Activated naive CD4-positive, alpha-beta T cell treated with anti-CD3 and anti-CD28 coated beads for 36 hours (primary cell): ENCODE measurements at regions not wholly inside any gene's neighbourhood (a gene's known extent, or its start where the extent isn't known, plus 50 kb on each side); places are given as distances from the start of the nearest gene placed in this dataset.

Experiments
- CTCF ChIA-PET: fragments of 350-600 bp; sonication (Branson Sonifier 250); formaldehyde crosslinking; loops from one replicate; lab custom pipeline; 2021; ENCODE audit warnings: antibody characterized with exemption; lab: Charles Lee
- DNase-seq: peaks from one replicate; pipeline ENCODE4 v3.0.0-alpha.2; 2020
- H3K27ac Mint-ChIP-seq: one replicate; pipeline ENCODE4 v1.8.0; 2021; ENCODE audit warnings: mild to moderate bottlenecking, mixed read lengths
- H3K27me3 Mint-ChIP-seq: one replicate; pipeline ENCODE4 v1.8.0; 2021; ENCODE audit warnings: low read depth, mixed read lengths
- H3K36me3 Mint-ChIP-seq: one replicate; pipeline ENCODE4 v1.8.0; 2021; ENCODE audit warnings: low read depth, mixed read lengths
- H3K4me1 Mint-ChIP-seq: one replicate; pipeline ENCODE4 v1.8.0; 2021; ENCODE audit warnings: low read depth, mixed read lengths
- H3K4me3 Mint-ChIP-seq: one replicate; pipeline ENCODE4 v1.8.0; 2021; ENCODE audit warnings: mild to moderate bottlenecking, moderate library complexity, mixed read lengths
- H3K9me3 Mint-ChIP-seq: one replicate; pipeline ENCODE4 v1.8.0; 2021; ENCODE audit warnings: mixed read lengths
- intact Hi-C: fragments of 100-400 bp; cut with micrococcal nuclease; formaldehyde crosslinking; loops from one replicate; pipeline ENCODE4 v1.15.1; 2023

- DNase-seq = no peak
- Mint-ChIP-seq H3K27me3 (no peaks in the 10 kb centered on the region), H3K4me1 (no peaks in the 10 kb centered on the region), H3K27ac (no peak overlapping the region), H3K4me3 (no peak overlapping the region), H3K9me3 (peaks cover 2% of the 10 kb centered on the region), H3K36me3 (no peaks in the 10 kb centered on the region)
- intact Hi-C loops = loop anchor here (10.0 kb wide), 1 partner anchor 438 kb away; no protein-coding TSS in a partner anchor
- CTCF ChIA-PET = no interaction called here
These were observed 184.2 kb upstream of the BMP2 start for GRCh38 chr20:6583134-6583738.

- H3K36me3 Mint-ChIP-seq = no peaks in the 10 kb centered on the region
- H3K9me3 Mint-ChIP-seq = no peaks in the 10 kb centered on the region
- no peaks in the 10 kb centered on the region for H3K4me1 Mint-ChIP-seq
- no peak overlapping the region for H3K27ac Mint-ChIP-seq
- no peak for DNase-seq
- no peaks in the 10 kb centered on the region for H3K27me3 Mint-ChIP-seq
- CTCF ChIA-PET = interaction anchor here (1.0 kb wide), 1 partner anchor 183 kb away, joined by 3 read pairs; no protein-coding TSS in a partner anchor
- H3K4me3 Mint-ChIP-seq = no peak overlapping the region
- intact Hi-C loops = loop anchor here (10.0 kb wide), 1 partner anchor 438 kb away; no protein-coding TSS in a partner anchor
These were observed 185.0 kb upstream of the BMP2 start for GRCh38 chr20:6582449-6582848.

- Mint-ChIP-seq H3K9me3 (no peaks in the 10 kb centered on the region), H3K4me3 (no peak overlapping the region), H3K36me3 (no peaks in the 10 kb centered on the region), H3K4me1 (no peaks in the 10 kb centered on the region), H3K27ac (no peak overlapping the region), H3K27me3 (no peaks in the 10 kb centered on the region)
- intact Hi-C loops = loop anchor here (10.0 kb wide), 1 partner anchor 436 kb away; no protein-coding TSS in a partner anchor
- CTCF ChIA-PET = no interaction called here
- DNase-seq = no peak
These were observed 187.0 kb upstream of the BMP2 start for GRCh38 chr20:6580486-6580885.

- DNase-seq = no peak
- Mint-ChIP-seq H3K27ac (no peak overlapping the region), H3K4me1 (no peaks in the 10 kb centered on the region), H3K4me3 (no peak overlapping the region), H3K9me3 (no peaks in the 10 kb centered on the region), H3K36me3 (no peaks in the 10 kb centered on the region), H3K27me3 (no peaks in the 10 kb centered on the region)
- intact Hi-C loops = loop anchor here (10.0 kb wide), 1 partner anchor 435 kb away; no protein-coding TSS in a partner anchor
- CTCF ChIA-PET = no interaction called here
These were observed 187.7 kb upstream of the BMP2 start for GRCh38 chr20:6579824-6580223.

- CTCF ChIA-PET = no interaction called here
- intact Hi-C loops = no loop called here
These were observed 188.1 kb upstream of the BMP2 start for GRCh38 chr20:6579417-6579816.

GRCh38 chr20:6577451-6577850, 190.0 kb upstream of the BMP2 start:
- DNase-seq = no peak
- Mint-ChIP-seq H3K9me3 (peaks cover 3% of the 10 kb centered on the region), H3K27me3 (no peaks in the 10 kb centered on the region), H3K4me3 (no peak overlapping the region), H3K36me3 (no peaks in the 10 kb centered on the region), H3K4me1 (no peaks in the 10 kb centered on the region), H3K27ac (no peak overlapping the region)
- CTCF ChIA-PET = interaction anchor here (0.6 kb wide), 1 partner anchor 668 kb away, joined by 3 read pairs; no protein-coding TSS in a partner anchor
- intact Hi-C loops = no loop called here

More at GRCh38 chr20:6579417-6579816, 188.1 kb upstream of the BMP2 start:
- peaks cover 2% of the 10 kb centered on the region for H3K9me3 Mint-ChIP-seq
- H3K4me1 Mint-ChIP-seq = no peaks in the 10 kb centered on the region
- no peak overlapping the region for H3K27ac Mint-ChIP-seq
- H3K27me3 Mint-ChIP-seq = no peaks in the 10 kb centered on the region
- DNase-seq = no peak
- H3K4me3 Mint-ChIP-seq = no peak overlapping the region
- no peaks in the 10 kb centered on the region for H3K36me3 Mint-ChIP-seq

GRCh38 chr20:6576726-6577125, 190.8 kb upstream of the BMP2 start:
- DNase-seq = no peak
- CTCF ChIA-PET = no interaction called here
- Mint-ChIP-seq H3K27ac (no peak overlapping the region), H3K4me3 (no peak overlapping the region), H3K4me1 (no peaks in the 10 kb centered on the region), H3K27me3 (no peaks in the 10 kb centered on the region), H3K36me3 (no peaks in the 10 kb centered on the region), H3K9me3 (peaks cover 3% of the 10 kb centered on the region)
- intact Hi-C loops = no loop called here

- CTCF ChIA-PET = no interaction called here
- H3K27me3 Mint-ChIP-seq = no peaks in the 10 kb centered on the region
These were observed 191.5 kb upstream of the BMP2 start for GRCh38 chr20:6575912-6576401.

GRCh38 chr20:6566821-6567220, 200.7 kb upstream of the BMP2 start:
- peaks cover 1% of the 10 kb centered on the region for H3K9me3 Mint-ChIP-seq
- CTCF ChIA-PET = no interaction called here
- DNase-seq = no peak
- intact Hi-C loops = no loop called here
- H3K4me1 Mint-ChIP-seq = no peaks in the 10 kb centered on the region
- no peaks in the 10 kb centered on the region for H3K36me3 Mint-ChIP-seq
- H3K27ac Mint-ChIP-seq = no peak overlapping the region
- no peak overlapping the region for H3K4me3 Mint-ChIP-seq
- H3K27me3 Mint-ChIP-seq = no peaks in the 10 kb centered on the region

More at GRCh38 chr20:6575912-6576401, 191.5 kb upstream of the BMP2 start:
- intact Hi-C loops = no loop called here
- no peaks in the 10 kb centered on the region for H3K4me1 Mint-ChIP-seq
- no peaks in the 10 kb centered on the region for H3K36me3 Mint-ChIP-seq
- no peak overlapping the region for H3K27ac Mint-ChIP-seq
- H3K9me3 Mint-ChIP-seq = peaks cover 3% of the 10 kb centered on the region
- no peak for DNase-seq
- H3K4me3 Mint-ChIP-seq = no peak overlapping the region

- no peak overlapping the region for H3K27ac Mint-ChIP-seq
- DNase-seq = no peak
- no peaks in the 10 kb centered on the region for H3K36me3 Mint-ChIP-seq
- peaks cover 1% of the 10 kb centered on the region for H3K9me3 Mint-ChIP-seq
- H3K4me1 Mint-ChIP-seq = no peaks in the 10 kb centered on the region
- CTCF ChIA-PET = no interaction called here
- H3K27me3 Mint-ChIP-seq = no peaks in the 10 kb centered on the region
- intact Hi-C loops = loop anchor here (5.0 kb wide), 1 partner anchor 670 kb away; no protein-coding TSS in a partner anchor
- no peak overlapping the region for H3K4me3 Mint-ChIP-seq
These were observed 205.4 kb upstream of the BMP2 start for GRCh38 chr20:6562111-6562510.

GRCh38 chr20:6560978-6561377, 206.5 kb upstream of the BMP2 start:
- intact Hi-C loops = loop anchor here (5.0 kb wide), 1 partner anchor 671 kb away; no protein-coding TSS in a partner anchor
- CTCF ChIA-PET = no interaction called here
- no peak for DNase-seq
- H3K27ac Mint-ChIP-seq = no peak overlapping the region
- no peaks in the 10 kb centered on the region for H3K36me3 Mint-ChIP-seq
- H3K27me3 Mint-ChIP-seq = no peaks in the 10 kb centered on the region
- no peaks in the 10 kb centered on the region for H3K4me1 Mint-ChIP-seq
- H3K9me3 Mint-ChIP-seq = peaks cover 1% of the 10 kb centered on the region
- no peak overlapping the region for H3K4me3 Mint-ChIP-seq

GRCh38 chr20:6559791-6560190, 207.7 kb upstream of the BMP2 start:
- Mint-ChIP-seq H3K27me3 (no peaks in the 10 kb centered on the region), H3K4me1 (no peaks in the 10 kb centered on the region), H3K36me3 (no peaks in the 10 kb centered on the region), H3K27ac (no peak overlapping the region), H3K9me3 (peaks cover 1% of the 10 kb centered on the region), H3K4me3 (no peak overlapping the region)
- intact Hi-C loops = loop anchor here (5.0 kb wide), 1 partner anchor 673 kb away; no protein-coding TSS in a partner anchor
- DNase-seq = no peak
- CTCF ChIA-PET = no interaction called here

GRCh38 chr20:6558341-6558740, 209.1 kb upstream of the BMP2 start:
- no peak for DNase-seq
- H3K27ac Mint-ChIP-seq = no peak overlapping the region
- intact Hi-C loops = no loop called here
- H3K4me3 Mint-ChIP-seq = no peak overlapping the region
- CTCF ChIA-PET = no interaction called here
- H3K9me3 Mint-ChIP-seq = peaks cover 1% of the 10 kb centered on the region
- H3K27me3 Mint-ChIP-seq = no peaks in the 10 kb centered on the region
- H3K4me1 Mint-ChIP-seq = no peaks in the 10 kb centered on the region
- no peaks in the 10 kb centered on the region for H3K36me3 Mint-ChIP-seq
